Right lobe of liver (tissue), 4 donors: ENCODE measurements at regions not wholly inside any gene's neighbourhood (a gene's known extent, or its start where the extent isn't known, plus 50 kb on each side); places are given as distances from the start of the nearest gene placed in this dataset.

ENCODE experiments used
- POLR2A ChIP-seq: fragments of 450-650 bp; IDR thresholded peaks from one replicate; pipeline ENCODE4 v1.6.1; 2017; ENCODE audit warnings: antibody characterized with exemption, mild to moderate bottlenecking
- TF ChIP-seq, protein P1 (sequence below), 4 donors: fragments of 200-600 bp in 3 of 4; fragments of 450-650 bp in 1 of 4; IDR thresholded peaks; one replicate each; pipeline versions ENCODE4 v1.5.1 to v1.8.0; 2016 to 2022; ENCODE audit warnings: antibody characterized with exemption in 4 of 4, mild to moderate bottlenecking in 2 of 4
- donor health status: DM: no; HTN: no; CAD: no.
- donor health status: DM: no; HTN: no; CAD: no.
- donor health status: DM: no; HTN: yes; CAD: no.

DNA sequence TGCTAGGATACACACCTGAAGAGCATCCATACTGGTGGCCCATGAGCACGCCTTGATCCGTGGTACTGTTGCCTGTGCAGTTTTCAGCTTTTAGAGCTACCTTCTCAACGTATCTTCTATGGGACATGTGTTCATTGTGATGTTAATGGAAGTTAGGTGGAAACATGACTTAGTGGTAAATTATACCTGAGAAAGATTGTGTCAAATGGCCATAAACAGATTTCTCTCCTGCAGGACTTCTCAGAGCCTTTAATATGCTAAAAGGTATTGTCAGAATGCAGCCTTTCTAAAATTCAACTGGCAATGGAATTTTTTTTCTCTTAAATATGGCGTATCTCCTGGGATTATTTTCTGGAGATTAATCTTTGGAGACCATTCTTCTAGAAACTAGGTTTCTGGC, 148.5 kb downstream of the CDC5L start:
- TF ChIP-seq, protein P1, sequence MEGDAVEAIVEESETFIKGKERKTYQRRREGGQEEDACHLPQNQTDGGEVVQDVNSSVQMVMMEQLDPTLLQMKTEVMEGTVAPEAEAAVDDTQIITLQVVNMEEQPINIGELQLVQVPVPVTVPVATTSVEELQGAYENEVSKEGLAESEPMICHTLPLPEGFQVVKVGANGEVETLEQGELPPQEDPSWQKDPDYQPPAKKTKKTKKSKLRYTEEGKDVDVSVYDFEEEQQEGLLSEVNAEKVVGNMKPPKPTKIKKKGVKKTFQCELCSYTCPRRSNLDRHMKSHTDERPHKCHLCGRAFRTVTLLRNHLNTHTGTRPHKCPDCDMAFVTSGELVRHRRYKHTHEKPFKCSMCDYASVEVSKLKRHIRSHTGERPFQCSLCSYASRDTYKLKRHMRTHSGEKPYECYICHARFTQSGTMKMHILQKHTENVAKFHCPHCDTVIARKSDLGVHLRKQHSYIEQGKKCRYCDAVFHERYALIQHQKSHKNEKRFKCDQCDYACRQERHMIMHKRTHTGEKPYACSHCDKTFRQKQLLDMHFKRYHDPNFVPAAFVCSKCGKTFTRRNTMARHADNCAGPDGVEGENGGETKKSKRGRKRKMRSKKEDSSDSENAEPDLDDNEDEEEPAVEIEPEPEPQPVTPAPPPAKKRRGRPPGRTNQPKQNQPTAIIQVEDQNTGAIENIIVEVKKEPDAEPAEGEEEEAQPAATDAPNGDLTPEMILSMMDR (IDR thresholded peaks at IDR 0.05): no peak
- TF ChIP-seq POLR2A: no peak
